ENCODE measurements at regions not wholly inside any gene's neighbourhood (a gene's known extent, or its start where the extent isn't known, plus 50 kb on each side); places are given as distances from the start of the nearest gene placed in this dataset.
A peak's percentile ranks its signal among the peaks of the same experiment; 100 is the strongest.

GRCh38 chr5:8615142-8615858 is 746.4 kb downstream of the MTRR start:
- Histone ChIP-seq H3K9me3 (ENCODE audit: low read length) (peaks cover 31% of the 10 kb centered on the region), H3K36me3 (replicated peaks in 1 of 2; ENCODE audit: control insufficient read depth in 1 of 2, insufficient read depth in 2 of 2, low read length in 2 of 2) (no peaks in the 10 kb centered on the region), H4K20me1 (ENCODE audit: insufficient read depth, low read length) (no peaks in the 10 kb centered on the region), H3K4me2 (ENCODE audit: low read depth, low read length) (no peak overlapping the region), H3K27me3 (ENCODE audit: control insufficient read depth in 1 of 2, insufficient read depth in 2 of 2, low read length in 2 of 2) (no peaks in the 10 kb centered on the region), H3K4me1 (ENCODE audit: insufficient read depth, low read length) (peaks cover 13% of the 10 kb centered on the region), H2AFZ (ENCODE audit: low read length) (no peak overlapping the region), H3K79me2 (ENCODE audit: insufficient read depth, low read length) (no peaks in the 10 kb centered on the region), H3K27ac (ENCODE audit: extremely low read length, insufficient read depth, low read length) (no peak overlapping the region), H3K9ac (ENCODE audit: insufficient read depth, low read depth, low read length) (no peak overlapping the region), H3K4me3 (replicated peaks in 1 of 3; ENCODE audit: insufficient read depth in 1 of 3, low read depth in 2 of 3, low read length in 3 of 3) (no peak overlapping the region)
- in situ Hi-C loops (cut with HindIII; ENCODE audit: extremely low pct_ligation_motif_present, low pct_unique_long_range_greater_than_20kb) (no loop called here), intact Hi-C loops (cut with micrococcal nuclease; ENCODE audit: unreplicated experiment) (no loop called here)
- FAIRE-seq (peak; percentile 32), ATAC-seq (no peak), DNase-seq (ENCODE audit: low spot score) (no peak)
- TF ChIP-seq ZNF646 (CRISPR knock-in tag; IDR thresholded peaks at IDR 0.05) = peak; percentile 74
- TF ChIP-seq ZNF530 (CRISPR knock-in tag; IDR thresholded peaks at IDR 0.05; ENCODE audit: low read depth) = no peak
- no TSS peak for BruUV-seq (replicated peaks)
- WGBS (ENCODE audit: low lambda C conversion rate) = 19% methylated on average over 7 of the region's 7 CpGs
- ChIA-PET CTCF (ENCODE audit: low intra/inter-chr PET ratio, low total read pairs) (no interaction called here), POLR2A (no interaction called here)
